ENCODE measurements at regions not wholly inside any gene's neighbourhood (a gene's known extent, or its start where the extent isn't known, plus 50 kb on each side); places are given as distances from the start of the nearest gene placed in this dataset.

DNA sequence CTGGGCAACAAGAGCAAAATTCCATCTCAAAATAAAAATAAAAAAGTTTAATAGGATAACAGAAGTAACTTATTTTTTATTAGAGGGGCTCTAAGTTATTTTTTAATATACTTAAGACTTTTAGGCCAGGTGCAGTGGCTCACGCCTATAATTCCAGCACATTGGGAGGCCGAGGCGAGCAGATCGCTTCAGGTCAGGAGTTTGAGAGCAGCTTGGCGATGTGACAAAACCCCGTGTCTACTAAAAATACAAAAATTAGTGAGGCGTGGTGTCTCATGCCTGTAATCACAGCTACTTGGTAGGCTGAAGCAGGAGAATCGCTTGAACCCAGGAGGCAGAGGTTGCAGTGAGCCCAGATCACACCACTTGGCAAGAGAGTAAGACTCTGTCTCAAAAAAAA lies 180.5 kb upstream of the NR5A2 start:
- no peaks in the 10 kb centered on the region for H3K9me3 ChIP-seq (ENCODE audit: control insufficient read depth, insufficient read depth, low read length)
- H3K4me1 ChIP-seq (ENCODE audit: control insufficient read depth, insufficient read depth, low read length), result peaks cover 3% of the 10 kb centered on the region
- H3K4me3 ChIP-seq (ENCODE audit: low read depth, low read length), result no peak overlapping the region
- H3K9ac ChIP-seq (ENCODE audit: low read depth, low read length), result no peak overlapping the region
- no peaks in the 10 kb centered on the region for H3K27me3 ChIP-seq (ENCODE audit: control insufficient read depth, insufficient read depth, low read length)
- no peaks in the 10 kb centered on the region for H3K36me3 ChIP-seq (ENCODE audit: control insufficient read depth, insufficient read depth, low read length)

DNA sequence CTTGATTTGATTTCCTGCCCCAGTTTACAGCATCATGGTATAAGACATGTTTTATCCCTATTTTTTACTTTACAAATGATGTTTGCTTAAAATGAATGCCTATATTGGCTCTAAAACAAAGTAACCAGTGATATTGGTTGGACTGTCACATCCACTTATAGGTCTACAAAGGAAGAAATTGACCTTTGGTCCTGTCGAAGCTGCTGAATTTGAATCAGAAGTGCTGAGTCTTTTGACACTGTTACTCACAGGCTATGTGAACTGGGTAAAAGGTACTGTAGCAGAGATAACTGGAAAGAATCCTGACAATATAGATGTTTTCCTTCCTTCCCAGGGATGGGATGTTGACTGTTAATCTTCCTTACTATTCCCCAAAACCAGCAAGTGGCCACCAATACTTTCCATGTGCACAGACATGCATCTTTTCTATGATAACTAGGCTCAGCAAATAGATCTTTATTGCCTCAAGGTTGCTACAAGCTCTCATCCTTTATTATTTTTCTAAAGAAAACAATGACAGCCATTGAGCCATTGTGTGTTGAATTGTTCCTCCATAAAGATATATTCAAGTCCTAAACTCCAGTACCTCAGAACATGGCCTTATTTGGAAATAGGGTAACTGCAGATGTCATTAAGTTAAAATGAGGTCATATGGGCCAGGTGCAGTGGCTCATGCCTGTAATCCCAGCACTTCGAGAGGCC lies 175.9 kb upstream of the NR5A2 start:
- Histone ChIP-seq H3K4me1 (ENCODE audit: control insufficient read depth, insufficient read depth, low read length) (peaks cover 7% of the 10 kb centered on the region), H3K36me3 (ENCODE audit: control insufficient read depth, insufficient read depth, low read length) (no peaks in the 10 kb centered on the region), H3K4me3 (ENCODE audit: low read depth, low read length) (no peak overlapping the region), H3K9me3 (ENCODE audit: control insufficient read depth, insufficient read depth, low read length) (no peaks in the 10 kb centered on the region), H3K9ac (ENCODE audit: low read depth, low read length) (no peak overlapping the region), H3K27me3 (ENCODE audit: control insufficient read depth, insufficient read depth, low read length) (no peaks in the 10 kb centered on the region)

DNA sequence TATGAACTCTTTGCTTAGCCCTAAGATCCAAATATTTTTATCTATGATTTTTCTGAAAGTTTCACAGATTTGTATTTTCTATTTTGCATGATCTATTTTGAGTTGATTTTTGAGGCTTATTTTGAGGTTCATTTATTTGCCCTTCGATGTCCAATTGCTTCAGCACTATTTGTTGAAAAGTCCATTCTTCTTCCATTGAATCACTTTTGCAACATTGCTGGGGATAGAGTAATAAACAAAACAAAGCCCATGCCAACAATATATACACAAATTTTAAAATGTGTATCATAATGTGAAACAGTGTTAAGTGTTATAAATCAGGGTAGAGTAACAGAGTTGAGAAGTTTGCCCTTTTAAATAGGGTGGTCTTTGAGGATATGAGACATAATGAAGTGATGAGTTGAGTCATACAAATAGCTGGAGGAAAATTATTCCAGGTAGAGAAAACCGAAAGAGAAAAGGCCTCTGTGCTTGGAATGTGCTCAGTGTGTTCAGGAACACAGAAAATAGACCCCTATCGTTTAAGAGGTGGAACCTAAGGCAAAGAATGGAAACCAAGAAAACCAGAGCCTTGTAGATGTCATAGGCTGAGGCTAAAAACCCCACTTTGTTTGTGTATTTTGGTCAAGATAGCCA lies 172.7 kb upstream of the NR5A2 start:
- H3K27me3 ChIP-seq (ENCODE audit: control insufficient read depth, insufficient read depth, low read length), result no peaks in the 10 kb centered on the region
- H3K4me1 ChIP-seq (ENCODE audit: control insufficient read depth, insufficient read depth, low read length), result peaks cover 7% of the 10 kb centered on the region
- H3K36me3 ChIP-seq (ENCODE audit: control insufficient read depth, insufficient read depth, low read length), result no peaks in the 10 kb centered on the region
- no peak overlapping the region for H3K9ac ChIP-seq (ENCODE audit: low read depth, low read length)
- no peaks in the 10 kb centered on the region for H3K9me3 ChIP-seq (ENCODE audit: control insufficient read depth, insufficient read depth, low read length)
- no peak overlapping the region for H3K4me3 ChIP-seq (ENCODE audit: low read depth, low read length)

DNA sequence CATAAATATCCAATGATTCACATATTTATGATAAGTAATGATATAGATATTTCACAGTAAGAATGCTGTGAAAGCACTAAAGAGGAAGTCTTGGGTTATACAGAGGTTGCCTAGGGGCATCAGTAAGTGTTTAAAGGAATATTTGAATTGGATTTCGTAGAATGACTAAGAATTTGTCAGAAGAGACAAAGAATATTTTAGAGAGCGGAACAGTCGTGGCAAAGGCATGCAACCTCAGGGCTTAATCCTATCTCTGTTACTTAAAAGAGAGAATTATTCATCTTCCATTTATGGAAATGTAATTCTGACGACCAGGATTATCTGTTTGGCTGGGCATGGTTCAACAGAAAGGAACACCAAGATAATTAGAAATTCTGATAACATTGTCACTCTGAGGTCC lies 171.9 kb upstream of the NR5A2 start:
- Histone ChIP-seq H3K4me3 (ENCODE audit: low read depth, low read length) (no peak overlapping the region), H3K9me3 (ENCODE audit: control insufficient read depth, insufficient read depth, low read length) (no peaks in the 10 kb centered on the region), H3K4me1 (ENCODE audit: control insufficient read depth, insufficient read depth, low read length) (peaks cover 7% of the 10 kb centered on the region), H3K27me3 (ENCODE audit: control insufficient read depth, insufficient read depth, low read length) (no peaks in the 10 kb centered on the region), H3K36me3 (ENCODE audit: control insufficient read depth, insufficient read depth, low read length) (no peaks in the 10 kb centered on the region), H3K9ac (ENCODE audit: low read depth, low read length) (no peak overlapping the region)

DNA sequence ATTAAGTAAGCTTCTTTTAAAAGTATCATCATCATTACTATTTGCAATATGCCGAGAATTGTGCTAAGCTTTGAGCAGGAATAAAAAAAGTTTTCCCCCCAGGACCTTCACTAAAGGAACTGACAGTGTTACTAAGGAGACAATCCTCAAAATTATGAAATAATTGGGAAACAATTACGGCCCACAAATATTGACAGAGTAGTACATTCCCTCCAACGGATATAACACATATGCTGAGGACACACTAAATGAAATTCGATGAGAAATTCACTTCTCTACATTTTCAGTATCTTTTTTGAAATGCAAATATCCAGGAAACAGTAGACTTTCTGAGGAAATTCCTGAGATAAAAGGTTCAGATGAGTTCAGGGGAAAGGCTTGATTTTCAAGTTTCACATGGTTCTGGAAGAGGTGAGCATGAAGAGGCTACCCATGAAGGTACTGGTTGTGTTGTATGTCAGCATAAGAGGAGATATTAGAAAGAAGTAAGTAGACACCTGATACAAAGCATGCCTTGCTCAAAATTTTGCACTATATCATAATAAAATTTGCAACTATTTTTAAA lies 171.2 kb upstream of the NR5A2 start:
- H3K9me3 ChIP-seq (ENCODE audit: control insufficient read depth, insufficient read depth, low read length), result no peaks in the 10 kb centered on the region
- no peaks in the 10 kb centered on the region for H3K36me3 ChIP-seq (ENCODE audit: control insufficient read depth, insufficient read depth, low read length)
- H3K4me1 ChIP-seq (ENCODE audit: control insufficient read depth, insufficient read depth, low read length), result peaks cover 6% of the 10 kb centered on the region
- no peaks in the 10 kb centered on the region for H3K27me3 ChIP-seq (ENCODE audit: control insufficient read depth, insufficient read depth, low read length)
- H3K9ac ChIP-seq (ENCODE audit: low read depth, low read length), result no peak overlapping the region
- H3K4me3 ChIP-seq (ENCODE audit: low read depth, low read length), result no peak overlapping the region

DNA sequence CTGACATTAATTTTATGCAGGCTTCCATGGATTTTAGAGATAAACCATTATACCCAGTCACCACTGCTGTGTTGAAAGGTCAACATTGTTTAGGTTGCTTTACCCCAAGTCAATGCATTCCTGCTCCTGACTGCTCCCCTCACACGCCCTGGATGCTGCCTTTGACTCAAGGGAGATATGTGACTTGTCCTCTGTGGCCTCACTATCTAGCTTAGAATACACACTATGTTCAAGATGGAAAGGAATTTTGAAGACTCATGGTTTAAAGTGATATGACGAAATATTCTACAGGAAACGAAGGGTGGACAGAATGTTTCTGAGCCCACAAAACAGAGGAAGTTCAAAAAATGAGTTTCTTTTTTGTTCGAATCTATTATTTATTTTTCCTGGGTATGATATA lies 170.4 kb upstream of the NR5A2 start:
- no peak overlapping the region for H3K4me3 ChIP-seq (ENCODE audit: low read depth, low read length)
- H3K4me1 ChIP-seq (ENCODE audit: control insufficient read depth, insufficient read depth, low read length), result peaks cover 4% of the 10 kb centered on the region
- no peaks in the 10 kb centered on the region for H3K27me3 ChIP-seq (ENCODE audit: control insufficient read depth, insufficient read depth, low read length)
- no peaks in the 10 kb centered on the region for H3K9me3 ChIP-seq (ENCODE audit: control insufficient read depth, insufficient read depth, low read length)
- H3K9ac ChIP-seq (ENCODE audit: low read depth, low read length), result no peak overlapping the region
- no peaks in the 10 kb centered on the region for H3K36me3 ChIP-seq (ENCODE audit: control insufficient read depth, insufficient read depth, low read length)

DNA sequence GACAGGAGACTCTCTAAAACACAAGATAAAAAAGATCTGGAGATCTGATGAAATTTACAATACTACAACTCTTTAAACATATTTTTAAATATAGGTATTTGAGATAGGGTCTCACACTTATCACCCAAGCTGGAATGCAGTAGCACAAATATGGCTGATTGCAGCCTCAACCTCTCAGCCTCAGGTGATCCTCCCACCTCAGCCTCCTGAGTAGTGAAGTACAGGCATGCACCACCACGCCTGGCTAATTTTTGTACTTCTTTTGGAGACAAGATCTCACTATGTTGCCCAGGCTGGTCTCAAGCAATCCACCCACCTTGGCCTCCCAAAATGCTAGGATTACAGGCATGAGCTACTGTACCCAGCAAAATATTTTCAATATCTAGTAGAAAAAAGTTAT lies 170.0 kb upstream of the NR5A2 start:
- no peaks in the 10 kb centered on the region for H3K27me3 ChIP-seq (ENCODE audit: control insufficient read depth, insufficient read depth, low read length)
- H3K4me1 ChIP-seq (ENCODE audit: control insufficient read depth, insufficient read depth, low read length), result peaks cover 4% of the 10 kb centered on the region
- H3K36me3 ChIP-seq (ENCODE audit: control insufficient read depth, insufficient read depth, low read length), result no peaks in the 10 kb centered on the region
- H3K9ac ChIP-seq (ENCODE audit: low read depth, low read length), result no peak overlapping the region
- H3K4me3 ChIP-seq (ENCODE audit: low read depth, low read length), result no peak overlapping the region
- H3K9me3 ChIP-seq (ENCODE audit: control insufficient read depth, insufficient read depth, low read length), result no peaks in the 10 kb centered on the region

DNA sequence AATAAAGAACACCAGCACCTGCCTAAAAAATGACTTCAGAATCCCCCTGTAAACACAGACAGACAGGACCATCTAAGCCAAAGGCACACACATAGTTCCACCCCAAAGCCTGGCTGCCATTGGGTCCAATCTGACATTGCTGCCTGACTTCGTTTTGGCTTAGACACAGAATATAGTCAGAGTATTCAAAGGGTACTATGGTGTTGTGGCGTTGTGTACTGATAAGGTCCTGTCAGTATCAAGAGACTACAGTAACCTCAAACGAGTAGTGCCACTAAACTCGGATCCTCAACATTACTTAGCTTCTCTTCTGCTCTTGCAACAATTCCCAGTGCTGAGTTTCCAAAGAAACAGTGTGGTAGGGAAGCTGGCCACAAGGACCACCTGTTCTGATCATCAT lies 169.3 kb upstream of the NR5A2 start:
- Histone ChIP-seq H3K9me3 (ENCODE audit: control insufficient read depth, insufficient read depth, low read length) (no peaks in the 10 kb centered on the region), H3K36me3 (ENCODE audit: control insufficient read depth, insufficient read depth, low read length) (no peaks in the 10 kb centered on the region), H3K9ac (ENCODE audit: low read depth, low read length) (no peak overlapping the region), H3K4me3 (ENCODE audit: low read depth, low read length) (no peak overlapping the region), H3K27me3 (ENCODE audit: control insufficient read depth, insufficient read depth, low read length) (no peaks in the 10 kb centered on the region), H3K4me1 (ENCODE audit: control insufficient read depth, insufficient read depth, low read length) (peaks cover 4% of the 10 kb centered on the region)

DNA sequence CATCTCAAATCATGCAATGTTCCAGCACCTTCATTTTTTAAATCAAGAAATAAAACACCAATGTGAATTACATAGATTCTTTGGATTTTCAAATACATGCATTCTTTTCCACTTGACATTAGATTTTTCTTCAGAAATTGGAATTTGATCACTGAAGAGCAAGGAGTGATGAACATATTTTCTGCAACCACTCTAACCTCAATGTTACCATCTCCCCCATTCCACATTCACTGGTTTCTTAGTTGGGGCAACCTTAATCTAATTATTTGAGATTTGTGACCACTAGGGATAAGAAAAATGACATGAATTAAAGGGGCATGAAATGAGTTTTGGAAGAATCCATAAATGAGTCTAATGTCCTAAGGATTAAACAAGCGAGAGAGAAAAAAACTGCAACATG lies 168.7 kb upstream of the NR5A2 start:
- H3K4me1 ChIP-seq (ENCODE audit: control insufficient read depth, insufficient read depth, low read length), result peaks cover 4% of the 10 kb centered on the region

DNA sequence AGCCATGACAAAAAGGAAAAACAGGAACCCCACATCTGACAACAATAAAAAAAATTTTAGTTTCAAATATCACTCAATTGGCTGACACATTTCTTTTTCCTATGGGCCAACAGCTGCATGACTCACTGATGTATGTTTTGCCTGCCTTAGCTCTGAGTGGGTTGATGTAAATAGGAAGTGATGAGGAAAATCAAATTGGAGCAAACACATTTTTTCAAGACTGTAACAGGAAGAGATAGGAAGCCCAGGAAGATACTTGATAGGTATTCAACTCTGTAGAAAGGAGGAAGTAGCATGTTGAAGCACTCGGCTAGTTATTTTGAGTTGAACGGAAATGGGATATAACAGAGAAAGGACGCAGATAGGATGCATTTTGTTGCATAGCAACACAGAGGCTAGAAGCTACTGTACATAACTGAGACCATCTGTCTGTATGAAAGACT lies 168.0 kb upstream of the NR5A2 start:
- Histone ChIP-seq H3K4me3 (ENCODE audit: low read depth, low read length) (no peak overlapping the region), H3K9ac (ENCODE audit: low read depth, low read length) (no peak overlapping the region), H3K4me1 (ENCODE audit: control insufficient read depth, insufficient read depth, low read length) (peaks cover 4% of the 10 kb centered on the region), H3K27me3 (ENCODE audit: control insufficient read depth, insufficient read depth, low read length) (no peaks in the 10 kb centered on the region), H3K9me3 (ENCODE audit: control insufficient read depth, insufficient read depth, low read length) (no peaks in the 10 kb centered on the region), H3K36me3 (ENCODE audit: control insufficient read depth, insufficient read depth, low read length) (no peaks in the 10 kb centered on the region)

More for the DNA sequence above, 168.7 kb upstream of the NR5A2 start:
- H3K9me3 ChIP-seq (ENCODE audit: control insufficient read depth, insufficient read depth, low read length), result no peaks in the 10 kb centered on the region
- H3K27me3 ChIP-seq (ENCODE audit: control insufficient read depth, insufficient read depth, low read length), result no peaks in the 10 kb centered on the region
- H3K36me3 ChIP-seq (ENCODE audit: control insufficient read depth, insufficient read depth, low read length), result no peaks in the 10 kb centered on the region
- H3K4me3 ChIP-seq (ENCODE audit: low read depth, low read length), result no peak overlapping the region
- no peak overlapping the region for H3K9ac ChIP-seq (ENCODE audit: low read depth, low read length)

DNA sequence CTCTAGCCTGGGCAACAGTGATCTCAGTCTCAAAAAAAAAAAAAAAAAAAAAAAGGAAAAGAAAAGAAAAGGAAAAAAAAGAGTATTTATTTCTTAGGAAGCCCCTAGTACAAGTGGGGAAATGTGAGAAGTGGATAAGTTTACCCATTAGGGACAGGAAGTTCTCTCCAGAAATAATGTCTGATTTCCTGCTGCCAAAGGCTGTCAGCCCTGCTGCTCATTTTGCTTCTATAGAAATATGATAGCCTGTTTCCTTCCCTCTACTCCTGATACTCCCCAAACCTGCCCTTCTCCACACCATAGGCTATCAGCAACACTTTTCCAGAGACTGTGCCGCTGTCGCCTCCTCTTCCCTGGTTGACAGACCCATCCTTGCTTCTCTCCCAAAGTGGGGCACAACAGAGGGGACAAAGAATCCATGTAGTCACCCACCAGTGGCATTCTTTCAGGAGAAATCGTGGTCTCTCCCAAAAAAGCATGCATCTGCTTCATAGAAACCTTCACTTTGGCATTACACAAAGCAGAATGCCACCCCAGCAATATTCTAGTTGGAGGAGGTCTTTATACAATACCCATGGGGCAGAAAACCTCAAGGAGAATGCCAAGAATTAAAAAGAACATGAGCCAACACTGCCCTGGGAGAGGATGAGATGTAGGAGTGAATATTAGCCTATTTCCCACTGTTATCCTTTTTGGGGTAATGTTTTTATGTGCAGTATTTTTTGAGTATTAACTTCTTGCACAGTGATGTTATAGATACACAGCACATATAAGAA lies 166.3 kb upstream of the NR5A2 start:
- Histone ChIP-seq H3K27me3 (ENCODE audit: control insufficient read depth, insufficient read depth, low read length) (no peaks in the 10 kb centered on the region), H3K4me1 (ENCODE audit: control insufficient read depth, insufficient read depth, low read length) (peaks cover 6% of the 10 kb centered on the region), H3K36me3 (ENCODE audit: control insufficient read depth, insufficient read depth, low read length) (no peaks in the 10 kb centered on the region), H3K9ac (ENCODE audit: low read depth, low read length) (no peak overlapping the region), H3K9me3 (ENCODE audit: control insufficient read depth, insufficient read depth, low read length) (no peaks in the 10 kb centered on the region), H3K4me3 (ENCODE audit: low read depth, low read length) (no peak overlapping the region)

Measured in iPS-15b (cell line).